GM21447 (cell line): ENCODE measurements at regions not wholly inside any gene's neighbourhood (a gene's known extent, or its start where the extent isn't known, plus 50 kb on each side); places are given as distances from the start of the nearest gene placed in this dataset.
A peak's percentile ranks its signal among the peaks of the same experiment; 100 is the strongest.

ENCODE experiments used
- ATAC-seq: cut with Tn5 transposase; IDR thresholded peaks from one replicate; pipeline ENCODE4 v1.9.1; 2021; ENCODE audit not compliant: unreplicated experiment

DNA sequence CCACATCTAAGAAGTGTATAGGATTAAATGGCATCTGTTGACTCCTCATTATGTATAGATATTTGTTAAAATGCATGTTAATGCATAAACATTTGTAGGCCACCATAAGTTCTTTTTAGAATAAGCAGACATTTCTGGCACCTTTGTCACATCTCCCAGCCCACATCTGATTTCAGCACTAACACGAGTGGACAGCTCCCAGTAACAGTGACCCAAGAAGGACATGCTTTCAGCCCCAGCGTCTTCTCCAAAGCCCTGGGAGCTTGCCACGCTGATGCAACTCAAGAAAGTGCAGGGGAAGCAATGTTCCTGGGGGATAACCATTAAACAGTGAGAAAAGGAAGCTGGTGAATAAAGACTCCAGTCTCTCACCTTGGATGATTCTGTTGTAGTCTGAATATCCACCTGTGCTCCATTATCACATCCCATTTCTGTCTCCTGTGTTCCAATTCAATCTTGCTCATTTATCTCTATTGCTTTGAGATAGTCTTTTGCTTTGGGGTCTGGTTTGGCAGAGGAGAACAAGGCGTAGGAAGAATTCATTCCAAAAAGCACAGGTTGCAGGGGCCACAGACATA is 182.6 kb upstream of the THSD7B start:
- ATAC-seq: no peak

- ATAC-seq: no peak
These were observed 193.0 kb upstream of the THSD7B start for GRCh38 chr2:136572335-136572734.

DNA sequence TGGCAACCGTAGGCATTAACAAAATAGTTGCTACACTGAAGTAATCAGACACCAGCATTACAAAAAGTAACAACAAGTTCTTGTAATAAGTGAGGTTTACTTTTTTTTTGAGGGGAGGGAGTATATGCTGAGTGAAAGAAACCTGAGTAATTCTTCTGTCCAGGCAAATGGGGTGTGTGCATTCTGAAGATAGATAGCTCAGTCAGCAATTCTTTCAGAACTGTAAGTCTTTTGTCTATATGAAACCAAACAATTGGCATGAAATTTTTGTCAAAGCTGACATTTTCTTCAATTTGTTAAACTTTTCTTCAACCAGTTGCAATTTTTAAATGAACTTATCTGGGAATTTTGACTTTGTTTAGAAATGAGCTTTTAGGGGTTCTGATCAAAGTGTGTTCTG is 208.1 kb upstream of the THSD7B start:
- no peak for ATAC-seq

DNA sequence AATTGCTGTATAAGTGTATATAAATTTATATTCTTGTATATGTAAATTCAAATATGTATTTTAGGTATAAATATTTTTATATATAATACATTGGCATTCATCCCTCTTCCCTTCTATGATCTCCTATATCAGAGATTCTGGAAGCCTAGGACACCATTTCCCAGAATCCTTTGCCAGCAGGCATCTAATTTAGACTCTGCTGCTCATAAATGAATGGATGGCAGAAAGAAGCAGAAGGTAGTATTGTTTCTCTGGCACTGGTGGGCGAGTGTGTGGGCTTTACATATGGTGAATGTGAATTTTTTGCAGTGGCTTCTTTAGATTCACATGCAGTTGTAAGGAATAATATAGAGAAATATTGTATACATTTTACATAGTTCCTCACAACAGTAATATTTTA is 215.2 kb upstream of the THSD7B start:
- ATAC-seq: no peak

DNA sequence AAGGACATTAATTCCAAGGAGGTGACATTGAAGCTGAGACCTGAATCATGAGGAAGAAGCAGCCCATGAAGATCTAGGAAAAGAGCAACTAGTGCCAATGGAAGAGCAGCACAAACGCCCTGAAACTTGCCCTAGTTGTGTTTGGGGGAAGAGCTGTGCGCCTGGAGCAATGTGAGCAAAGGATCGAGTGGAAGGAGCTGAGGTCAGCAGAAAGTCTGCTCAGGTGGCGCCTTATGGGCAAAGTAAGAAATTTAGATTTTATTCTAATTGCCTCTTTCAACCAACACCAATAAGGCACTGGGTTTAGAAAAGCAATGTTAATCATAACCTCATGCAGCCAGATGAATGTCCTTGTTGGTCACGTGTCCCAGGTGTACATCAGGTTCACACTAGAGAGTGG is 226.0 kb upstream of the THSD7B start:
- no peak for ATAC-seq

DNA sequence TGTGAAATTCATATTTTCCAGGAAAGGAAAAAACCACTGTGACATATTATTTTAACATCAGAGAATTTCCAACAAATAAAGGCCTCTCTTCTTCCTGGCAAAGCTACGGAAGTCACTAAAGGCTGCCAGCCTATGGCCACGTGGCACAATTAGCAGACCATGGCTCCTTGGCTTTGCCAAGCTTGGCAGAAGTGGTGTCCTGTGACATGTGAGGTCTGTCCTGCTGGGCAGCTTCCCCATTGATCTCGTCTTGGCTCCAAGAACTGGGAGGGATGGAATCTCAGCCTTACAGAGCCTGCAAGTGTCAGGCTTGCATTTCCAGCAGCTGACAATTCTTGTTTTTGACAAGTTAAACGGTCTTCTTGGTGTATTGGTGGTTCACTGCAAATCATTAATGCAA is 226.9 kb upstream of the THSD7B start:
- no peak for ATAC-seq

- no peak for ATAC-seq
These were observed 230.5 kb upstream of the THSD7B start for GRCh38 chr2:136534811-136535210.

- no peak for ATAC-seq
These were observed 233.2 kb upstream of the THSD7B start for GRCh38 chr2:136532171-136532570.

DNA sequence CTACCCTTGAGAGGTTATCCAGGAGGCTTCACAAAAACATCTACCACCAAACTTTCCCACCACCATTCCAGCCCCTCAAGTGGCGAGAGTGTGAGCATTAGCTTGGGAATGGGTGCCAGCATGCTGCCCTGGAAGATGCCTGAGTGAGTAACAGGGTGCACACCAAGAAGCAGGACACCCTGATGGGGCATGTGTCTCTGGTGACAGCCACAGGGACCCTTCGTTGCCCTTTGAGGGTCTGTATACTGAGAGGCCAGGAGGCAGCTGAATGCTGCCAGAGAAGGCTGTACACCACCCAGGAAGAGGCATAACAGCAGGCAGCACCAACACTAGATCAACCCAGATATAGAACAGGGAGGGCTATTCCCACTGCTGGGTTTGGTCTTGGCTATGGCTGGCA is 233.6 kb upstream of the THSD7B start:
- no peak for ATAC-seq

GRCh38 chr2:136530146-136530545 is 235.2 kb upstream of the THSD7B start:
- ATAC-seq: no peak

DNA sequence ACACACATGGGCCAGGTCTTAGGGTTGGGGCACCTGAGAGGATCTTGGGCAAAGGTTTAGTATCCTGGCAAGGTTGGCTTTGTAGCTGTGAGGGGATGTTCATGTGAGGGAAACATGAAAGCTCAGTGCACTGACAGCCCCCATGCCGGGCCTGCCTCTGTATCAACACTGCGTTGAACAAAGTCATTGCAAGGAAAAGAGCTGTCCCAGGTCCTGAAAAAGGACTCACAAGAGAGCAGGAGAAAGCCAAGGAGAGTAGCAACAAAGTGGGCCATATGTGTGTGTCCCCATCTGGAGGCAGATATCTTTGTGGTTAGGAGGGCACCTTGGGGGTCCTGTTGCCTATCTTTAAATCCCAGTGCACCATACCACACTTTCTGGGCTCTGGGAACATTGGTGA is 237.8 kb upstream of the THSD7B start:
- no peak for ATAC-seq

- ATAC-seq: no peak
These were observed 242.6 kb upstream of the THSD7B start for GRCh38 chr2:136522724-136523123.

DNA sequence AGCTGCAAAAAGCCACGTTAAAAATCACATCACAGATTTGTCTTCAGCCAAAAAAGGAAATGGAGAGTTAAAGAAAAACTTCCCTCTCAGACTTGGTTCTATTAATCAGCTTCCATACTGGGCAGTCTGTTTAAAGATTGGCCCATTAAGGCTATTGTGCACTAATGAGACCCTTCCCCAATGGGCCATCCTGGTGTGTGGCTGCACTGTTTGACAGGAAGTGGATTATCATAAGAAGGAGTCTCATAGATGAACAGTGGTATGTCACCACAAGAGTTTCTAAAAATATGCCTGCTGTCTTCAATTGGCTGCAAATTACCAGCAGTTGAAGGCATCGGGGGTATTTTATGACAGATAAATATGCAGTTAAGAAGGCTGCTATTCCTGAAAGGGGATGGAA is 247.6 kb upstream of the THSD7B start:
- no peak for ATAC-seq

- ATAC-seq: no peak
These were observed 255.1 kb upstream of the THSD7B start for GRCh38 chr2:136510244-136510643.

DNA sequence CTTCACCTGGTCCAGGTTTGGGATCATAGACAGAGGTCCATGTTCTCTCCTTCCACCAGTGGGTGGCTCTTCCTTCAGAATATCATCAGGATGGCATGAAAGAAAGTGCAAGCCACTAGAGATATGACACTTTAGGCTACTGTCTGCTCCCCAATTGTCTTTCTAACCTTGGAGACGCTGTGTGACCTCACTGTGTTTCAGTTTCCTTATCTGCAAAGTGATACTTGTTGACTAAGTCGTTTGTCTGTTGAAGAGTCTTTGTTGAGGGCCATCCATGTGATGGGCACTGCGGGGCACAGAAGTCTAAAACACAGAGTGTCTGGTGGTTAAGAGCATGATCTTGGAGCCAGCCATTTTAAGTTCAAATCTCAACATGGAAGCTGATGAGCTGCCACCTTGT is 259.9 kb upstream of the THSD7B start:
- no peak for ATAC-seq

GRCh38 chr2:136502660-136503059 is 262.7 kb upstream of the THSD7B start:
- ATAC-seq: no peak

DNA sequence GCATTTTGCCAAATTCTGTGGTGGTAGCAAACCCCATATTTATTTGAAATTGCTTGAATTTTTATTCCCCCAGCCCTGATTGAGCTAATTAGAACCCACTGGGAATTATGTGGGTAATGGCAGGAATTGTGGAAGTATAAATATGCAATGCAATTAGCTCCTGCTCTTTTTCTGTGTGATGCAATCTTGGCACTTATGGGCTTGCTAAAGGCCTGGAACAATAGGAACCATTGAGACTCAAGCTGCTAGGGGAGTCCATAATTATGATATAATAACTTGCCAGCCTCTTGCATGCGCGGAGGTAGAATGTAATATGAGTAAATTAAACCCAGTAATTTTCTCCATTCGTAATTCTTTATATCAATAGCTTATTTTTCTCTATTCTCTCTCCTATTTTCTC is 267.6 kb upstream of the THSD7B start:
- ATAC-seq: no peak

- no peak for ATAC-seq
These were observed 268.4 kb upstream of the THSD7B start for GRCh38 chr2:136496966-136497365.

DNA sequence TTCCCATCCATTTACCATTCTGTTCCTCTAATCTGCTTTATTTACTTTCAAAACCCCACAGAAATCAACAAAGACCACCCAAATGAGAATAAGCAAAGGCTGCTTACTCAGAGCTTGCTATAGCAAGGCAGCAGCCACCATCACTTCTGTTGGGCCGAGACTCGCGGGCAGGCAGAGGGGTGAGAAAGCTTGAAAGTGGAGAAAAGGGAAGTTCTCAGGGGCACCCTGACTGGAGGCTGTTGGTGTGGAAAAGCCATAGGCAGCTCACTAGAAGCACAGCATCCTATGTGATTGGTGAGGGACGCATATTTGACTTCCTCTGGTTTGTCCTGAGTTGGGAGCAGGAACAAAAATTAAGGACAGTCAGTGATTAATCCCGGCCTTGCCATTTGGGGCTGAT is 269.7 kb upstream of the THSD7B start:
- ATAC-seq: peak; percentile 57

GRCh38 chr2:136492901-136493300 is 272.4 kb upstream of the THSD7B start:
- no peak for ATAC-seq

GRCh38 chr2:136490100-136490499 is 275.2 kb upstream of the THSD7B start:
- no peak for ATAC-seq

DNA sequence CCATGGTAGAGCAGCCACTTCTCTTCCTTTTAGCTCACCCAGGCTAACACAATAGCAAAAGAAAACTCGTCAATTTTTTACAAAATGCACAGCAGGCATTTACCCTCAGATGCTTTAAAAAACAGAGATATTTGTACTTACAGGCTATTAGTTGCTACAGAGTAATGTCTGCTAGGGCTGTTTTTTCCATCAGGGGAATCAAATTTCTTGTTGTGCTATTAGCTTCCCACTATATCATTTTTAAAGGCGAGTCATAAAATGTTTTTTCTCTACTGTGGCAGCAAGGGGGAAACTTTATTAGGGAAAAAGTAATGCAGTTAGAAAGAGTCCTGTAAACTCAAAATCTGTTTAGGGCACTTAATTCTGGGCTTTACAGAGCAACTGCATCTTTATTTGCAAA is 277.9 kb upstream of the THSD7B start:
- no peak for ATAC-seq

- ATAC-seq: peak; percentile 57
These were observed 279.2 kb upstream of the THSD7B start for GRCh38 chr2:136486115-136486514.

DNA sequence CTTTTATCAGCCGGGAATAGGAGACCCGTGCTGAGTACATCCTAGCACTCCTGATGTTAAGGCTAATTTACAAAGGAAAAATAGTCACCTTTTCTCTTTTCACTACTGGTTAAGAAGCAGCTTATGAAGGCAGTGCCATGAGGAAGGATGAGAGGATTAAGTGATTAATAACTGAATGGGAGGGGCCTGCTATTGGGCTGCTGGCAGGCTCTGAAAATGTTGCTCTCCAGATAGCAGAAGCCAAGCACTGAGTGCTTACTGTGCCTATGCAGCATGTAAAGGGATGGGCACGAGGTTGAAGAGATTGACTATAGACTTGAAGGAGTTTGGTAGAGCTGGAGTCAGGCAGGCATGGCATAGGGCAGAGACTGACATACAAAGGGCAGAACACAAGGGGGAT is 282.4 kb upstream of the THSD7B start:
- no peak for ATAC-seq
